Neural progenitor cell (in vitro differentiated cells): ENCODE measurements at regions not wholly inside any gene's neighbourhood (a gene's known extent, or its start where the extent isn't known, plus 50 kb on each side); places are given as distances from the start of the nearest gene placed in this dataset.

Source experiments
- CTCF ChIP-seq: fragments of 200-600 bp; sonication (generic); IDR thresholded peaks from 2 replicates; pipeline ENCODE4 v1.5.1; 2017; ENCODE audit warnings: antibody characterized with exemption, mild to moderate bottlenecking
- EZH2 ChIP-seq: fragments of 200-600 bp; sonication (generic); IDR thresholded peaks from 2 replicates; pipeline ENCODE4 v1.6.1; 2017; ENCODE audit warnings: antibody characterized with exemption, mild to moderate bottlenecking, moderate library complexity
- EZH2phosphoT487 ChIP-seq: fragments of 200-600 bp; sonication (generic); IDR thresholded peaks from 2 replicates; pipeline ENCODE4 v1.6.1; 2017; ENCODE audit warnings: antibody characterized with exemption

GRCh38 chr6:91271807-91272206, 684.9 kb upstream of the MAP3K7 start:
- TF ChIP-seq CTCF (no peak), EZH2phosphoT487 (no peak), EZH2 (no peak)
